ENCODE measurements at regions not wholly inside any gene's neighbourhood (a gene's known extent, or its start where the extent isn't known, plus 50 kb on each side); places are given as distances from the start of the nearest gene placed in this dataset.

- DNase-seq, result no peak
These were observed 414.6 kb upstream of the PTBP2 start for GRCh38 chr1:96306809-96307560.

DNA sequence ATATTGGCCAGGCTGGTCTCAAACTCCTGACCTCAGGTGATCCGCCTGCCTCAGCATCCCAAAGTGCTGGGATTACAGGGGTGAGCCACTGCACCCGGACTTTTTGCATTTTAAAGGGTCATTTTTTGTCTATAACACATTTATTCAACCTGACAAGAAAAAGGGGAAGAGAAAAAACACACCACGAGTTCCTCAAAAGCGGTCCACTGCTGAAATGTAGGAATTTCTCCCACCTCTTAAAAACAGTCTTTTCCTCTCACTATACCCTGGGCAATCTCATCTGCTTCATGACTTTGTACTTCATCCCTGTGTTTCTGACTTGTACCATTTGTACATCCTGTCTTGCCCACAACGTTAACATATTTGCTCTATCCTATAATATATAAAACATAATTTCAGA lies 413.3 kb upstream of the PTBP2 start:
- DNase-seq, result no peak

- DNase-seq, result no peak
These were observed 411.8 kb upstream of the PTBP2 start for GRCh38 chr1:96309783-96310182.

DNA sequence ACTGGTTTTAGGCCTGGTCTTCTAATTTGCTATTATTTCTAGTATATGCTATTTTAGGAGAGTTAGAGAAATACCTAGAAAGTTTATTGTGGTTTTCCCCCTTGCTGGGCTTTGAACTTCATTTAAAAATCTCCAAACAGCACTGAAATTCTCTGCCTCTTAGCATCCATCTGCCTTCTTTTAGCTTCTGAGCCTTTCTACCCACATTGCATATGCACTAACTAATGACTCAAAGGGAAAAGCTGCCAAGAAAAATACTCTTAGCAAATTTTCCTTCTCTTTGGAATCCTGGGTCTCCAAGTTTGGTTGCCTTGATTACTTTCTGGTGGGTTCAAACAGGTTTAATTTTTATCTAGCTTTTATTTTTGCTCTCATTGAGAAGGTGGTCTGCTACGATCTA lies 408.4 kb upstream of the PTBP2 start:
- DNase-seq, result no peak

GRCh38 chr1:96329121-96329520 lies 392.5 kb upstream of the PTBP2 start:
- DNase-seq, result no peak

DNA sequence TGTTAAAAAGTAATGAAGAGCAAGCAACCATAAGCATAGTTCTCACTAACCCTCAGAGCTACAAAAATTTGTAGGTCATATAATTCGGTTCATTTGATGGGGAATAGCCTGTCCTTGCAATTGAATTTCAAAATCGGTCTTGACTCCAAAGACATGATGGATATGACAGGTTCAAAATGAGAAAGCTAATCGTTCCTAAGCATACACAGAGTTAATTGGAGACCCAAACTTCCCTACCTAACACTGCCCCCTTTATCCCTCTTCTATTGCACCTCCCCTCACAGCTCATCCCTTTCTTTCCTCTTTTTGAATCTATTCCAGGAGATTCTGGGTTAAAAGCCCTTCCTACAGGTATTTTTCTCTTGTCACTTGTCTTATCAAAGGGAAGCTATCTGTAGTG lies 390.0 kb upstream of the PTBP2 start:
- DNase-seq, result no peak

GRCh38 chr1:96333522-96334235 lies 387.9 kb upstream of the PTBP2 start:
- no peak for DNase-seq

- DNase-seq, result no peak
These were observed 387.4 kb upstream of the PTBP2 start for GRCh38 chr1:96334236-96334557.

DNA sequence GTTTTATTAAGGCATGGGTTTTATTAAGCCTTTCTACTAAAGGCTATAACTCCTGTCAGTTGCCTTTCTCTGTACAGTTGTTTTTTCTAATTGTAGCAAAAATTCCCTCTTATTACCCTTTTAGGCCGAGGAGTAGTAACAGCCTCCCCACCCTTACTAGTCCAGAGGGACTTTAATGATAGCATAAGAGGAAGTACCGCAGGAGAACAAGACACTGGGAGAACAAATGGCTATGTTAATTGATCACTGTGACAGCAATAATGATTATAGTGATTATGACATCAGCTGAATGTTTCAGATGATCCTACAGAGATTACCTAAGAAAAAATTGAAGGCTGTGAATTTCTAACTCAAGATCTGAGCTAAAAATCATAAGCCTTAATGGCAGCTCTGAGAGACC lies 383.0 kb upstream of the PTBP2 start:
- no peak for DNase-seq

DNA sequence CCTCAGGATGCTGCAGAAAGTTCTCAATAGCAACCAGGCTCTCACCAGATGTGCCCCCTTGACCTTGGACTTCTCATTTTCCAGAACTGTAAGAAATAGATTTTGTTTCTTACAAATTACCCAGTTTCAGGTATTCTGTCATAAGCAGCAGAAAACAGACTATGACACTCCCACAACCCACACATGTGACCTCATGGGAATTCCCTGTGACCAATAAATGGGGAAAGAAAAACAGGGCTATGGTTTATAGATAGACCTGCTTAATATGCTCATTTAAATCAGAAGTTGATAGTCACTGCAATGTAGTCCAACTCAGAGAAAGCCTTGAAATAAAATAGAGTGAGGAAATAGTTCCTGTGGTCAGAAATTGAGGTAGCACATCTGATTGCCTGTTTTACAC lies 380.9 kb upstream of the PTBP2 start:
- DNase-seq, result no peak

DNA sequence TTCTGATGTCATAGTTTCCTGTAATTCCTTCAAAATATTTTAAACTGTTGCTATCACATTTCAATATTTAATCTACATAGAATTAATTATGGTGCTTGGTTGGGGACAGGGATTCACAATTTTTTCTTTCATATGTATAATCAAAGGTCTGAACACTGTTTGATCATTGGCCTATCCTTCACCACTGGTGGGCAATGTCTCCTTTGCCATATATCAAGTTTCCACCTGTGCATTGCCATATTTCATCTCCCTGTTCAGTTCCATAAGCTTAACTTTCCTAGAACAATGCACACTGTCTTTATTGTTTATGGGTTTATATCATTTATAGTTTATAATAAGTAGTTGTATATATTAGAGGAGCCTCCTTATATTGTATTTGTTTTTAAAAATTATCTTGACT lies 374.9 kb upstream of the PTBP2 start:
- no peak for DNase-seq

GRCh38 chr1:96349896-96350295 lies 371.7 kb upstream of the PTBP2 start:
- DNase-seq, result no peak

- DNase-seq, result no peak
These were observed 368.9 kb upstream of the PTBP2 start for GRCh38 chr1:96352733-96353132.

DNA sequence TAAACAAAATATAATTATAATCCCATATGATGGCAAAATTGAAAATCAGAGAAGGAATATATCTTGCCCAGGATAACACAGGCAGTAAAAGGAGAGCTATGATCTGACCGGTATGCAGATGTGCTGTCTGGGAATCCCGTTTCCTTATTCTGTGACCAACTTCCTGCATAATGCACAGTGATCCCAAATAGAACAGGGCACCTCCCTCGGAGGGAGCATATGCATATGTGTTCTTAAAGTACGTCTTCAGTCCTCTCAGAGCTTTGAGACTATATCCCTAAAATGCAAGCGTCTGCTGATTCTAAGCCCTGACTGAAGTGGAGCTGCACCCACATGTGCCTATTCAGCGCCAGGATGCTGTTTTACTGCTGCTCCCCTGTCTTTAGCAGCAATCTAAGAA lies 366.1 kb upstream of the PTBP2 start:
- no peak for DNase-seq

DNA sequence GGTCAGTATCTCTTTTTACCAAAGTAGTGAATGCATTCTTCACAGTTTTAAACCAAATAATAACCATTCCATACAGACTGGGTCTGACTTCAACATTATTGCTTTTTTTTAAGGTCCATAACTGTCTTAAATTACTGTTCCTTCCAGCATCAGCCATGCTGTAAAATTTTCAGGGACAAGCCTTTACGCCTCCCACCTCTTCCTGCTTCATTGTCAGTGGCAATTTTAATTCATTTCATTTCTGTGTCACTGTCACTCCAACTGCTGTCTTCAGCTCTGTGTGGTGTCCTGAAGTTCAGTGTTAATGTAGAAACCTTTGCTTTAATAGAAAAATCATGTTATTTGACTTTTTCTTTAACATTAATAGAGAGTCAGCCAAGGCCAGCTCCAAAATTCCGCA lies 365.6 kb upstream of the PTBP2 start:
- no peak for DNase-seq

DNA sequence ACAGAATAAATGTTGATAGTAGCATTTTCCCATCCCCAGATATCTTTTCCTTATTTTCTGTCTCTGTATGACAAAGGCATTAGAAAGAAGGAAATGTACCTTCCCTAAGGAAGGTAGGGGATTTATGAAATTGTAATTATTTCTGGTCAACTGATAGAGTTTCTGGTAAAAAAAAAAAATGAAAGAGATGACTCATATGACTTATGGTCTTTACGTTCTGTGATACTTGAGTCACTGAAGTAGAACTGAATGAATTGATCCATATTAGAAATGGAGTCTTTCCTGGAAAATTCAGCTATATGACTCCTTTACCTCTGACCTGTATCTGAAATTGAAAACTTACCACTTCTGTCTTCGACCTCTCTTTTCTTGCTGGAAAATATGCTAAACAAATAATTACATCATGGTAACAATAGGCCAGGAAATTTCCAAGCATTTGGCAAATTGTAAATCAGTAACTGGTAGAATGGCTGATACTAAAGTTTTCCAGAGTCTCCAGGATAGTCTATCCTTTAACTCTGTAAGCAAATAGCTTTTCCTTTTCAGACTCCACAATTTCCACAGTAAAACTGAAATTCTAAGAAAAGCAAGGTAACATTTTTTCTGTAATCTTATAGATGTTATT lies 364.3 kb upstream of the PTBP2 start:
- no peak for DNase-seq

- DNase-seq, result no peak
These were observed 363.5 kb upstream of the PTBP2 start for GRCh38 chr1:96358057-96358456.

GRCh38 chr1:96360036-96360795 lies 361.4 kb upstream of the PTBP2 start:
- no peak for DNase-seq

DNA sequence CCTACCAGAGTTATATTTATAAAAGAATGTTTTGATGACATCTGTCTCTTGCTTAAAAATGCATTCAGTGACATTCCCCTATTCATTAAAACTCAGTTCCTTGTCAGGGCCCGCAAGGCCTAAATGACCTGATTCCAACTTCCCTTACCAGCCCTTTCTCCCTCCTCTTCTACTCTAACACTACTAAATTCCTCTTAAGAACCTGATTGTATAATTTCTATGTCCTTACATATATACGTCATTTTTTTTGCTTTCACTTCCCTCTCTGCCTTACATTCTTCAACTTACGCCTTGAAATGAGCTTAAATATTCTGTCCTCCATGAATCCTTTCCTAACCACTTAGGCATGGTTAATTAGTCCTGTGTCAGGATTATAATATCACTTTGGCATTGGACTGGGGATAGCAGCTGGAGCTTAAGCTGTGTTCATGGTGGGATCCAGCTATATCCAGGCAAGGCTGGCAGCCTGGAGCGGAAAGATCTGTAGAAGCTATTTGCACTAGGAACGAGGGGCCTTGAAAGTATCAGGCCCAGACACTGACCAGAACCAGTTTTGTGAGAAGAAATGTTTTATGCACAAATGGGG lies 360.2 kb upstream of the PTBP2 start:
- DNase-seq, result no peak

DNA sequence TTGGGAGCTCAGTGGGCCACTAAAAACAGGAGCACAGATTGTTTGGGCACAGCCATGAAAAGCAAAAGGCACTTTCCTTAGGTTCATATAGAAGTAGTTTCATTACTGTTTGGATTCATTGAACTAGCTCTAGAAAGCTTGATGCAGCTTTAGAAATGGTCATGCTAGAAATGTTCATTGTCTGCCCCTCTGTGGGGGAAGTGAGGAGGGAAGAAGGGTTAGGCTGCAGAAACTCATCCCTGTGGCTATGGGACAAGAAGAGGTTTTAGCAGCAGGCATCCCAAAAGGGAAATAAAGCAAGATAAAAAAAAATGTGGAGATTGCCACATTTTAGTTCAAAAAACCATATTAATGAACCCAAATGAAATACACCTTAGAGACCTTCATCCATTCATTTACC lies 359.6 kb upstream of the PTBP2 start:
- no peak for DNase-seq

GRCh38 chr1:96362623-96363022 lies 359.0 kb upstream of the PTBP2 start:
- no peak for DNase-seq

- no peak for DNase-seq
These were observed 357.8 kb upstream of the PTBP2 start for GRCh38 chr1:96363826-96364225.

- no peak for DNase-seq
These were observed 357.0 kb upstream of the PTBP2 start for GRCh38 chr1:96364576-96364975.

Data from left kidney (tissue), 1 donor.